Tibial nerve (tissue), 3 donors: ENCODE measurements at regions not wholly inside any gene's neighbourhood (a gene's known extent, or its start where the extent isn't known, plus 50 kb on each side); places are given as distances from the start of the nearest gene placed in this dataset.

Experiments used
- POLR2A ChIP-seq, 2 donors: fragments of 450-650 bp; IDR thresholded peaks; one replicate each; pipeline ENCODE4 v1.6.1; 2017; ENCODE audit warnings: antibody characterized with exemption in 2 of 2, mild to moderate bottlenecking in 2 of 2, moderate library complexity in 2 of 2
- TF ChIP-seq, protein P1 (sequence below), 5 experiments: fragments of 200-600 bp in 3 of 5; fragments of 450-650 bp in 2 of 5; sonication (generic) in 3 of 5; IDR thresholded peaks; one replicate each; pipeline ENCODE4 v1.5.1; 2016 to 2019; ENCODE audit warnings: antibody characterized with exemption in 5 of 5, mild to moderate bottlenecking in 3 of 5, moderate library complexity in 2 of 5

DNA sequence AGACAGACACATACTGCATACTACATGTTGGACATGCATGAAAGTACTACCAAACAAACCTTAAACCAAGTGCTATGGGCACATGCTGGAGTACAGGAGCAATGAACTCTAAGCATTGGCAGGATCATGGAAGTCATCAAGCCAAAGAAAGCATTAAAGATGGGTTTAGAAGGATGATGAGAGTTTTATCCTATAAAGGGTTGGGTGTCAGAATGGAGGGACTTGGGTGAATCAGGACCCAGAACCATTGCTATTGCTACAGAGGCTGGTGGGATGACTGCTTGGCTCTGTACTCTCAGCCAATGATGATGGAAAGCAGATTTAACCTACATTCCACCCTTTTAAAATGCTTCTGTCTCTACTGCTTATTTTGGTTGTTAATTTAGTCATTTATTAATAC is 233.9 kb upstream of the EDA2R start:
- TF ChIP-seq, protein P1, sequence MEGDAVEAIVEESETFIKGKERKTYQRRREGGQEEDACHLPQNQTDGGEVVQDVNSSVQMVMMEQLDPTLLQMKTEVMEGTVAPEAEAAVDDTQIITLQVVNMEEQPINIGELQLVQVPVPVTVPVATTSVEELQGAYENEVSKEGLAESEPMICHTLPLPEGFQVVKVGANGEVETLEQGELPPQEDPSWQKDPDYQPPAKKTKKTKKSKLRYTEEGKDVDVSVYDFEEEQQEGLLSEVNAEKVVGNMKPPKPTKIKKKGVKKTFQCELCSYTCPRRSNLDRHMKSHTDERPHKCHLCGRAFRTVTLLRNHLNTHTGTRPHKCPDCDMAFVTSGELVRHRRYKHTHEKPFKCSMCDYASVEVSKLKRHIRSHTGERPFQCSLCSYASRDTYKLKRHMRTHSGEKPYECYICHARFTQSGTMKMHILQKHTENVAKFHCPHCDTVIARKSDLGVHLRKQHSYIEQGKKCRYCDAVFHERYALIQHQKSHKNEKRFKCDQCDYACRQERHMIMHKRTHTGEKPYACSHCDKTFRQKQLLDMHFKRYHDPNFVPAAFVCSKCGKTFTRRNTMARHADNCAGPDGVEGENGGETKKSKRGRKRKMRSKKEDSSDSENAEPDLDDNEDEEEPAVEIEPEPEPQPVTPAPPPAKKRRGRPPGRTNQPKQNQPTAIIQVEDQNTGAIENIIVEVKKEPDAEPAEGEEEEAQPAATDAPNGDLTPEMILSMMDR (IDR thresholded peaks at IDR 0.05) = no peak
- TF ChIP-seq POLR2A (IDR thresholded peaks at IDR 0.05) = no peak
